Central memory CD4-positive, alpha-beta T cell (primary cell): ENCODE measurements at regions not wholly inside any gene's neighbourhood (a gene's known extent, or its start where the extent isn't known, plus 50 kb on each side); places are given as distances from the start of the nearest gene placed in this dataset.
A peak's percentile ranks its signal among the peaks of the same experiment; 100 is the strongest.
"Not testable (repeated sequence)": the region's sequence is repeated elsewhere in the genome, so short reads cannot be mapped to it uniquely, and the experiment has no call there.

Experiments
- DNase-seq: peaks from one replicate; pipeline ENCODE4 v3.0.0; 2022

- DNase-seq, result no peak
These were observed 612.6 kb upstream of the CLINT1 start for GRCh38 chr5:158471535-158471924.

- DNase-seq, result no peak
These were observed 612.0 kb upstream of the CLINT1 start for GRCh38 chr5:158470764-158471534.

GRCh38 chr5:158468444-158468843 lies 609.5 kb upstream of the CLINT1 start:
- DNase-seq, result no peak

- no peak for DNase-seq
These were observed 607.2 kb upstream of the CLINT1 start for GRCh38 chr5:158466191-158466590.

GRCh38 chr5:158465086-158465972 lies 606.4 kb upstream of the CLINT1 start:
- DNase-seq, result no peak

- no peak for DNase-seq
These were observed 605.4 kb upstream of the CLINT1 start for GRCh38 chr5:158464383-158464782.

- no peak for DNase-seq
These were observed 605.0 kb upstream of the CLINT1 start for GRCh38 chr5:158463938-158464337.

GRCh38 chr5:158463188-158463587 lies 604.2 kb upstream of the CLINT1 start:
- DNase-seq, result no peak

- no peak for DNase-seq
These were observed 603.6 kb upstream of the CLINT1 start for GRCh38 chr5:158462349-158463114.

GRCh38 chr5:158461240-158461854 lies 602.4 kb upstream of the CLINT1 start:
- DNase-seq, result no peak

GRCh38 chr5:158458086-158458485 lies 599.1 kb upstream of the CLINT1 start:
- no peak for DNase-seq

- no peak for DNase-seq
These were observed 597.8 kb upstream of the CLINT1 start for GRCh38 chr5:158456756-158457155.

GRCh38 chr5:158456241-158456640 lies 597.3 kb upstream of the CLINT1 start:
- no peak for DNase-seq

- DNase-seq, result no peak
These were observed 593.2 kb upstream of the CLINT1 start for GRCh38 chr5:158451993-158452672.

GRCh38 chr5:158451203-158451992 lies 592.5 kb upstream of the CLINT1 start:
- DNase-seq, result no peak

- no peak for DNase-seq
These were observed 591.8 kb upstream of the CLINT1 start for GRCh38 chr5:158450751-158451171.

GRCh38 chr5:158446761-158447160 lies 587.8 kb upstream of the CLINT1 start:
- DNase-seq, result not testable (repeated sequence)

- DNase-seq, result not testable (repeated sequence)
These were observed 580.3 kb upstream of the CLINT1 start for GRCh38 chr5:158439204-158439603.

- no peak for DNase-seq
These were observed 577.5 kb upstream of the CLINT1 start for GRCh38 chr5:158436271-158437065.

- DNase-seq, result peak; percentile 11
These were observed 576.2 kb upstream of the CLINT1 start for GRCh38 chr5:158435161-158435616.
